ENCODE measurements at regions not wholly inside any gene's neighbourhood (a gene's known extent, or its start where the extent isn't known, plus 50 kb on each side); places are given as distances from the start of the nearest gene placed in this dataset.
"Not testable (repeated sequence)": the region's sequence is repeated elsewhere in the genome, so short reads cannot be mapped to it uniquely, and the experiment has no call there.

DNA sequence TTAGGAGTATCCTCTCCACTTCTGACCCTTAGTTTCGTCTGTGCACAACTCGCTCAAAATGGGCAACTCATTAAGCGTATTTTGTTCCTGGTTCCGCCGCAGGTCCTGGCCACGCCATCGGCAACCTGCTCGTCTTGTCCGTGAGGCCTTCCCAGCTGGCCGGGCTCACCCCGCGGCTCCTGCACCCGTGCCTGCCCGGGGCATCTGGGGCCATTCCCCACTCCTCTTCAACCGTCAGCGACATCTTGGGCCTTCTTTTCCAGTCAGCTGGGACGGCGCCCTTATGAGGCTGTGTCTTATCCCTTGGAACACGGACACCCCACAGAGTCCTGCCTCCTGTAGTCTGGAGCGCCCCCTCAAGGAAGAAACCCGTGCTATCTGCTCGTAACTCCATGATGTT is 271.9 kb upstream of the NRSN1 start:
- DNase-seq, result not testable (repeated sequence)

- DNase-seq, result no peak
Measured at GRCh38 chr6:23855497-23856116, 270.4 kb upstream of the NRSN1 start.

- DNase-seq, result no peak
Measured at GRCh38 chr6:23870496-23870895, 255.5 kb upstream of the NRSN1 start.

- DNase-seq, result no peak
Measured at GRCh38 chr6:23873161-23873560, 252.9 kb upstream of the NRSN1 start.

DNA sequence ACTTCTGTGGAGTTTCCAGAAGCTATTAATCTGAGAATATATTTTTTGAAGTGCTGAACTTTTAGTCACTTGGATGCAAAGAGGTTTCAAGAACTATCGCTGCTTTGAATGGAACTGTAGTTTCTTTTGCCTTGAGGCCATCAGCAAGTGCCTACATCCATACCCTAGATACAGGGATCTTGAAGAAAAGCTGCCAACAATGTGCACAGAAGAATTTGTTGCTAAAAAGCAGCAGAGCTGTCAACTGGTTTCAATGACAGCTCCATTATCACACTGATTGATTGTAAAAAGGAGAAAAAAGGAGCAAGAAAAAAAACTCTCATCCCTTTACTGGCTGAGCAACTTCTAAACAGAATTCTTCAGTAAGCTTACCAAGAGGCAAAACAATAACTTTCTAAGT is 251.0 kb upstream of the NRSN1 start:
- DNase-seq, result no peak

GRCh38 chr6:23879816-23880215 is 246.2 kb upstream of the NRSN1 start:
- DNase-seq, result no peak

- DNase-seq, result no peak
Measured at GRCh38 chr6:23890543-23891227, 235.3 kb upstream of the NRSN1 start.

DNA sequence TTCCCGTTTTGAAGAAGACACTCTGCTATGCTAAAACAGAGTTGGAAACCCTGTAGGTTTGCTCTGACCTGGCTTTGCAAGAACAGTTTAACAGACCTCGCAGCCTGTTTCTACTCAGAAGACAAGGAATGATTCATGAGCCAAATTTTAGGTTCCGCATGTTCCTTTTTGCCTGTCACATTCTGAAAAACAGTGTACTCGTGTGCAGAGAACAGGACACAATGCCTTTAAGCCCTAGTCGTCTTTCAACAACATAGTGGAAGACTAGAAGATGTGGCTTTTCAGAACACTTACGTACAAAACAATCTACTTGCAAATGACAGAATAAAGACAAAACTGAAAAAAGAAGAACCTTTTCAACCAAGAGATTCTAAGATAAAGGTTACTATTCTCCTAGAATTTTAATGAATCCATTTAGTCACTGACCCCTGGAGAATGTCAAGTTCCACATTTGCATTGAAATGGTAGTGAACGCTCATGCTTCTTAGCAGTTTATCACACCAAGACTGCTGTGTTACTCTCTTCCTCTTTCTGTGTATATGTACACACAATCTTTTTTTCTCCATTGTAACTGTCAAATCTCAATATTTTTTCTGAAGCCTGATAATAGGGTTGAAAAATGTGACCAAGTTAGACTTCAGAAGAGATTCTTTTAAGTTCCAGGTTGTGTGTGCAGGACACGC is 220.7 kb upstream of the NRSN1 start:
- no peak for DNase-seq

DNA sequence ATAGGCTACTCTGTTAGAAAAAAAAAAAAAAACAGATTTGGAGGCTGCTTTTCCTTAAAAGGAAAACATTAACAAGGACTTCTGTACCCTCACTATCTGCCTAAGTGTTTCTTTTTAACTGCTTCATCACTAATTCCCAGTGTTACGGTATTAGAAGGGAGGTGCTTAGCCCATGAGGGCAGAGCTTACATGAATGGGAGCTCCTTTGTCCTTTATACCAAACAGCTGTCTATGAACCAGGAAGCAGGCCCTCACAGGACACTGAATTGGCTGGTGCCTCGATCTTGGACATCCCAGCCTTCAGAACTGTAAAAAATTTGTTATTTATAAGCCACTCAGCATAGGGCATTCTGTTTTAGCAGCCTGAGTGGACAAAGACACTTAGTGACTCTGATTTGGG is 215.6 kb upstream of the NRSN1 start:
- no peak for DNase-seq

DNA sequence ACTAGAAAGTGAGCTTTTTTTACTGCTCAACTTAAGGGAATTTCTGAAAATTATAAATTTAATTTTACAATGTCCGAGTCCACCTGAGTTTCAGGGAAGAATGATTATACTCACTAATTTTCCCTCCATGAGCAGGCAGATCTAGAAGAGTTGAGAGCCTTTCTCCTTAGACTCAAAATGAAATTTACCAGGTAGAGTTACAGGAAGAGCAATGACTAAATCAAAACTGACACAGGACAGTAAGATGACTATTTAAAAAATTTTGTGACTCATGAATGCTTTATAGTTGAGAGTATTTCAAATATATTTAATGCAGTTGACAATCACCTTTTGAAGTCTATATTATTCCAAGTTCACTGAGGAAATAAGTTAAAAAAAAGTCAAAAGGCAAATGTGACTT is 198.1 kb upstream of the NRSN1 start:
- DNase-seq, result no peak

GRCh38 chr6:23929201-23929600 is 196.8 kb upstream of the NRSN1 start:
- no peak for DNase-seq

GRCh38 chr6:23940466-23940865 is 185.5 kb upstream of the NRSN1 start:
- no peak for DNase-seq

DNA sequence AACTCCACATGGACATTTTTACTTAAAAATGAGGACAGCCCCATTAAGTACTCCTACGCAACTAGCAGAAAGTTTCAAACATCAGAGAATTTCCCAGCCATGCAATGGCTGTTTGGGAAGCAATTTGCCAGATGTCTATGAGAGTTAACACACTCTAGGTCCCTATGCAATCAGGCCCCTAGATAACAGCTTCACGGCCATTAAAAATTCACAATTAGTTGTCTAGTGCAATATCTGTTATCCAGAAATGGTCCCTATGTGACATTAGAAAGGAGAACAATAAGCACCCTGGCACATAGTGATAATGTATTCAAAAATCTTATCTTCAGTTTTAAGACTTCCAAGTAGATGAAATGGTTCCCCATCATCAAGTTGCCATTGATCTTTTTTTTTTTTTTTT is 174.3 kb upstream of the NRSN1 start:
- no peak for DNase-seq

GRCh38 chr6:23952245-23952644 is 173.8 kb upstream of the NRSN1 start:
- no peak for DNase-seq

DNA sequence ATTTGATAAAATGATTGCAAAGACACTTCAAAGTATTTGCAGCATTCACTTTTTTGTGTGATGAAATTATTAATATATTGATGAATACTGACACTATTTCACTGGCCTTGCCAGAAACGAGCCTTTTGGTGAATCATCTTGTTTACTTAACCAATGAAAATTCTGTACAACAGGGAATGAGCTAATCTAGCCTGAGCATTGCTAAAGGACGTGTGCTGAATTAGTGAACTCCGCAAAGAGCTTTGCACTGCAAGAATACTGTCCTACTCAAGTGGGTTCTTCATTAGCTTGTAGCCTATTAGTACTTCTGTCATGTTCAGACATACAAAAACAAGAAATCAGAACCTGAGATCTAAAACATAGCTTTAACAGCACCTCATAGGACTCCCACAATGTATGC is 172.0 kb upstream of the NRSN1 start:
- DNase-seq, result no peak

- no peak for DNase-seq
Measured at GRCh38 chr6:23957017-23957416, 169.0 kb upstream of the NRSN1 start.

GRCh38 chr6:23964865-23965264 is 161.2 kb upstream of the NRSN1 start:
- no peak for DNase-seq

- no peak for DNase-seq
Measured at GRCh38 chr6:23969344-23969743, 156.7 kb upstream of the NRSN1 start.

GRCh38 chr6:23977706-23978105 is 148.3 kb upstream of the NRSN1 start:
- DNase-seq, result no peak

DNA sequence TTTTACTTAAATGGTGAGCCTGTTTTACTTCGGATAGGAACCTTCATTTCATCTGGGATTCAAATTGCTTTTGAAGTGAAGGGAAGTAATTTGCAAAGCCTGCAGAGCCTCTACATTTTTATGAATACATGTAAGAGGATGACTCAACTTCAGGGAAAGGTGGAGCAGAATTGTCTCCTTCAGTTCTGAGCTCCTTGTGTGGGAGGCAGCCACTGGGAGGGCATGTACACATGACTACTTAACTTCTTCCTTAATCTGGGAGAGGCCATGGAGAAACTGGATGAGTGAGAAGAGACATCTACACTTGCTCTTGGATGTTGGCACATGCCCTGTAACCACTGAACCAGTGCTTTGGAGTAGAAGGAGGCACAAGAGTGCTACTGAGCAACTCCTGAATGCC is 145.1 kb upstream of the NRSN1 start:
- no peak for DNase-seq

DNA sequence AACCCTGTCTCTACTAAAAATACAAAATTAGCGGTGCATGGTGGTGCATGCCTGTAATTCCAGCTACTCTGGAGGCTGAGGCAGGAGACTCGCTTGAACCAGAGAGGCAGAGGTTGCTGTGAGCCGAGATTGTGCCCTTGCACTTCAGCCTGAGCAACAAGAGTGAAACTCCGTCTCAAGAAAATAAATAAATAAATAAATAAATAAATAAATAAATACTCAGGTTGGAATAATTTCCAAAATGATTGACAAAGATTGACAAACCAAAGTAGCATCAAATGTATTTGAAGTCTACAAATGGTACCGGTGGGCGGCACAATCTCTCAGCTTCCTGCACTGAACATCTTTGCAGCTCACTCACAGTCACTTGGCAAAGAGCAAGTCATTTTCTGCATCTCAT is 144.1 kb upstream of the NRSN1 start:
- no peak for DNase-seq

DNA sequence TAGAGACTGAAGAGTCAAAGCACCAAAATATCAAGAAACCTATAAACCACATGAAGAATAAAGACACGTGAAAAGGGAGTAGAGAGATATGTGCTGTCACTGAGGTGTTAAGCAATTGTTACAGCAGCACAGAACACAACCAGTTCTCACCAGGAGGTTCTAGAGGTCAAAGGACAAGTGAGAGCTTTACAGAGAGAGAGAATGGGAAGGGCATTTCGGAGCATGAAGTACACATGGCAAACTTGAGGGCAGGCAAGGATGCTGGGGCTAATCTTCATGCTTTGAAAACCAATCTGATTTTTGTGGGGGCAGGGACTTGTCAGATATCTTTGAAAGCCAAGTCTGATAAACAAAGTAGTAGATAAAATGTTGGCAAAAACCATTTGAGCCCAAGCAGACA is 142.3 kb upstream of the NRSN1 start:
- DNase-seq, result no peak

DNA sequence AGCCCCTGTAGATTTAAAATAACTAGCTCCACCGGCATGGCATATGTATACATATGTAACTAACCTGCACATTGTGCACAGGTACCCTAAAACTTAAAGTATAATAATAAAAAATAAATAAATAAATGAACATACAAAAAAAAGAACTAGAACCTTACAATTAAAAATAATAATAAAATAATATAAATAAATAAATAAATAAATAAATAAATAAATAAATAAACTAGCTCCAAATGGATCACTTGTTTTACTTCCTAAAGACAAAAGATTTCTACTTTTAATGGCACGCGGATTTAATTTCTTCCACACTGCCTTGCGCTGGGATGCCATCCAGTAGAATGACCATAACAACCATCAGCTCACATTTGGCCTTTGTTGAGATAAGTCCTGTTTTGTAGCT is 141.0 kb upstream of the NRSN1 start:
- DNase-seq, result no peak

DNA sequence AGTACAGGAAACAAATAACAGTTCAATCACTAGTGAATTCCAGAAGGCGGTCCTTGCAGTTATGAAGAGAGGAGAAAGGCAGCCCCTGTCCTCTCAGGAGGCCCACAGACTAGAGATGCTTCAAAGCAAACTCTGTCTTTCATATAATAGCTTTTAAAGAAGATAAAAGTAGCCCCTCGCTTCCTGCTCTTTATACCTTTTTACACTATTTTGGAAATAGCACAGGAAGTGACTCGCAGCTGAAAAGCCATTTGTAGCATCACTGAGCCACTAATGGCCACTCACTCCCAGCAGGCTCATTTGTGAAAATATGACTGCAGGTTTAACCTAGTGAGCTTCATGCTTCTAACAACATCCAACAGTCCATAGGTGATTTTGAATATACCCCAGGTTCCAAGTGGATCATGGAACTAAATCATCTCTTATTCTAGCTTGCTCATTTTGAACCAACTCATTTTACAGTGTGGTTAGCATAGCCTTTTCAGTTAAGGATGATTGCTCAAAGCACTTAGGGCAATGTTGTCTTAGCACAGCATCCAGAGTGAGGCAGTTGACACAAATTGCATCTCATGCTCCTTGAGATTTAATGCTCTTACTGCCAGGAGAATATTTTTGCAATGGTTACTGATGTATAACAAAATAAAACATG is 136.0 kb upstream of the NRSN1 start:
- DNase-seq, result no peak

All from RPMI8226 (cell line).